22Rv1 (cell line): ENCODE measurements at regions not wholly inside any gene's neighbourhood (a gene's known extent, or its start where the extent isn't known, plus 50 kb on each side); places are given as distances from the start of the nearest gene placed in this dataset.
"Not testable (repeated sequence)": the region's sequence is repeated elsewhere in the genome, so short reads cannot be mapped to it uniquely, and the experiment has no call there.

Experiments used
- H3K27ac ChIP-seq: fragments of 450-650 bp; 2 replicates; pipeline ENCODE4 v1.5.1; 2017

- not testable (repeated sequence) for H3K27ac ChIP-seq
These were observed 111.6 kb downstream of the PPIAL4A start for GRCh38 chr1:121001090-121001726.

GRCh38 chr1:121003230-121003629 is 113.7 kb downstream of the PPIAL4A start:
- H3K27ac ChIP-seq, result not testable (repeated sequence)

DNA sequence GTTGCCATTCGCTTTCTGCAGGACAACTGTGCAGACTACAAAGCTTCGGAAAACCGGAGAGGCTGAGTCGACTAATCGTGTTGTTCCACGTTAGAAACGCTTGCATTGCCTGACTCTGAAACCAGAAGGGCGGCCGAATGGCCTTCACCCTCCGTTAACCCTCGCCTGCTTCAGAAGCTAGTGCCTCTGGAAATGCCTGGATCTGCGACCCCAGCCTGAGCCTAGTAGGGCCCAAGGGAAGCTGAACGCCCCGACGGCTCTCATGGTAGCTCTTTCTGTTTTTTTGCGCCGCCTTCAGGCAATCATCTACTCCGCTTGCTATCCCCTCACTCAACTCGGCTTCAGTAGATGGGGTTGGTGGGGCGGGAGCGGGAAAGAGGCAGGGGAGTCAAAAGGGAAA is 117.3 kb downstream of the PPIAL4A start:
- H3K27ac ChIP-seq, result not testable (repeated sequence)

DNA sequence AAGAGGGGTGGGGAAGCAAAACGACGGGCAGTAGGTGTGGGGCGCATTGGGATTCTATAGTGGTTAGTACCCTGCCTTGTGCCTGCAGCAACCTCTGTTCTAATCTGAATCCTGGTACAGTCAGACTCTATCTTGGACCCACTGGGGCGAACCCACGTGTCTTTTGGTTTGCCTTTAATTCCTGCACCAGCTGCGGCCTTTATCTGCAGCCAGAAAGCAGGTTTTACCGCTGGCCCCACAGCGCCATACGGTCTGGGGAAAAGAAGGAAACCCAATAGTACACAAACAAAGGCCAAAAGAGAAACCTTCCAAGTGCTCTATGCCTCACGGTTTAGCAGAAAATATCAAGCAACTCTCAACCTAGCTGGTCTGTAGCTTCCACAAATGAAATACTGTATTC is 118.2 kb downstream of the PPIAL4A start:
- not testable (repeated sequence) for H3K27ac ChIP-seq

DNA sequence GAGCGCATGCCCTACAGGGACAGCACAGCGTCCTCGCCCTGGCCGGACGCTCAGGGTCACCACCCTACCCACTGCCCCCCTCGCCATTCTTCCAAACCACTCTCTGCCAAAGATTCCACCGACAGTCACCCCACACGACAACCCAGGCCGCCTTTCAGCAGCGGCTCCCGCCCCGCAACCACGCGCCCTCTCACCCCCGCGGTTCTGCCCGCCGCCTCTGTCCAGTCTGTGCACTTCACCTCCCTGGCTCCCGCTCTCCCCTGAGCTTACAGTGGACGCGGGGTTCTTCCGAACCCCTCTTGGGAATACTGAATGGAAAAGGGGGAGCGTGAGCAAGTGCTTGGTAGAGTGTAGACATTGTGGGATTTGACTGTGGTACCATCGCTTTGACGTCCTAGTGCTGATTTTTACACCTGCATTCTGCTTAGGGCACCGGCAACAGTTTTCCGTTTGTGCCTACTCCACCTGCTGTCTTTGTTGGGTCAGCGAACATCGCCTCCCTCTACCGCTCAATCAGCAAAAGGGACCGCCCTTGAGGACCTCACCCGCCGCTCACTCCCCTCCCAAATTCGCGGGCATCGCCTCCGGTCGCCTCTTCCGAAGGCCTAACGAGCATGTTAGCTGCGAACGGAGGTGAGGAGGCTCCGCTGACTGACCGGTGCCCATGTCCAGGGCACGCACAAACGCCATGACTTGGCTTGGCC is 119.1 kb downstream of the PPIAL4A start:
- H3K27ac ChIP-seq, result not testable (repeated sequence)

GRCh38 chr1:121009216-121010057 is 119.9 kb downstream of the PPIAL4A start:
- not testable (repeated sequence) for H3K27ac ChIP-seq

DNA sequence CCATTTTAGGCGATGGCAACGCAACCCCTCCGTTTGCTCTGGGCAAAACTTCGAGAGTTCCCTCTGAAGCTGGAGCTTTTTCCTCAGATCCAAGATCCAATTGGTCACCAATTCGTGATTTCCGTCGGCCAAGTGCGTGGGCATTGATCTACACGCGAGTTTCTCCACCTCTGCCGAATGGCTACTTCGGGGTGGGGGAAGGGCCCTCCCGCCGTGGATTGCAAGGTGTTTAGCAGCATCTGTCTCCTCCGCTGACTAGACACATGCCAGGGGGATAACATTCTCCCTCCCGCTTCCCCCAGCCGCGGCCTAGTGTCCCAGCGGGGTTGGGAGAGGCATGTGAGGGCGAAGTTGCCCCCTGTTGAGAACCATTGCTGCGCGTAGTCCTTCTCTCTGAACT is 120.6 kb downstream of the PPIAL4A start:
- H3K27ac ChIP-seq, result not testable (repeated sequence)

GRCh38 chr1:121013181-121013580 is 123.6 kb downstream of the PPIAL4A start:
- H3K27ac ChIP-seq, result not testable (repeated sequence)

- H3K27ac ChIP-seq, result not testable (repeated sequence)
These were observed 126.8 kb downstream of the PPIAL4A start for GRCh38 chr1:121016182-121017028.

DNA sequence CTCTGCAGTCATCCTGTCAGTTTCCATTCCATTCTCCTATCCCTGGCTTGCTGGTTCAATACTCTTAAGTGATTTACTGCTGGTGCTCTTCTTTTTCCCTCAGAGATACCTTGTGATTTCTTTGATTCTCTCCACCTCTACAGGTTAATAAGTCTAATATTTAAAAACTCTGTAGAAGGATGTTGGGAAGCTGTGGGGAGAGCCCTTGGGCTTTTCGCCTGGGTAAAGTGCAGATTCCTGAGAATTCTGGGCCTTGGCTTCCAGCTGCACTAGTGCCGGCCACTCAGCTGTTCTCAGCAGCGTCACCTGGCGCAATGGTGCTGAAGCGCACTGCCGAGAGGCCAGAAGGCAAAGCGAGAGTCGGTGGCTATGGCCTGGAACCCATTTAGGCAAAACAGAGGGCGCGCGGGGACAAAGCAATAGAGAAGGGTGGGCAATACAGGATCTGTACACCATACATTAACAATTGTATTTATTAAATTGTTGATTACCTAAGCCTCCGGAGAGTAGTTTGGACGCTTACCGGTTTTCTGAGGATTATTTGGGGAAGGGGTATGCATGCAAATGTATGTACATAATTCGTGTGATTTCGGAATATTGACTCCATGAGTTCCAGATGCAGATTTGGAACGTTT is 130.3 kb downstream of the PPIAL4A start:
- H3K27ac ChIP-seq, result not testable (repeated sequence)

DNA sequence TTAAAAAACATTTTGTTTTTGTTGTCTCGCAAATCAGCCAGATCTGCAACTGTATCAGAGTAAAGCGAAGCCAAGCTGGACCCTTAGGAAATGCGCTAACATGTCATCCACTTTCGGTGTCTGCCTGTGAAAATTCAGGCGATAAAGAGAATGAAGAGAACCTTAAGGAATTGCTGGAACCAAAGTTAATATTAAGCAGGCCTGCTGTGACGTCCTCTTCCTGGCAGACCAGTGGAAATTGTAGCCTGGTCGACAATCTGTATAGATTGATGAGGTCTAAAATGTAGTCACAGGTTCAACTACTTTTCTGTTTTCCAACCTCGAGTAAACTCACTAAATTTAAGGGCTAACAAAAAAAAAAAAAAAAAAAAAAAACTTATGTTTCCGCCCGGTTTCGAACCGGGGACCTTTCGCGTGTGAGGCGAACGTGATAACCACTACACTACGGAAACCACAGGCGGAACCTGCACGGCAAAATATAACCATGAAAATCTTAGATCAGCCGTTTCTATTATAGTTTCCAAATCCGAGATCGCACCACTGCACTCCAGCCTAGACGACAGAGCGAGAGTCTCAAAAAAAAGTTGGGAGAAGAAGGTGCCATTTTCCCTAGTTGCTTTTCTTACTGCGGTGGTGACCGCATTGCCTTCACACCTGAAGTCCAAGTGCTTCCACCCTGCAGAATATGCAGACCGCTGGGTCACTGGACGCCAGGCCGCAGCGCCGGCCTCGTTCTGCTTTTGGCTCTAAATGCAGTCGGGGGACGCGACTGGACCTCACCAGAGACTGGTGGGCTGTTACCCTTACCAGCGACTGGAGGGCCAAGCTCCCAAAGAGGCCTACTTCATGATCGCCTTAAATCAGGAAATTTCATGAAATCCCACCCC is 131.0 kb downstream of the PPIAL4A start:
- not testable (repeated sequence) for H3K27ac ChIP-seq

GRCh38 chr1:121021716-121022115 is 132.1 kb downstream of the PPIAL4A start:
- not testable (repeated sequence) for H3K27ac ChIP-seq

DNA sequence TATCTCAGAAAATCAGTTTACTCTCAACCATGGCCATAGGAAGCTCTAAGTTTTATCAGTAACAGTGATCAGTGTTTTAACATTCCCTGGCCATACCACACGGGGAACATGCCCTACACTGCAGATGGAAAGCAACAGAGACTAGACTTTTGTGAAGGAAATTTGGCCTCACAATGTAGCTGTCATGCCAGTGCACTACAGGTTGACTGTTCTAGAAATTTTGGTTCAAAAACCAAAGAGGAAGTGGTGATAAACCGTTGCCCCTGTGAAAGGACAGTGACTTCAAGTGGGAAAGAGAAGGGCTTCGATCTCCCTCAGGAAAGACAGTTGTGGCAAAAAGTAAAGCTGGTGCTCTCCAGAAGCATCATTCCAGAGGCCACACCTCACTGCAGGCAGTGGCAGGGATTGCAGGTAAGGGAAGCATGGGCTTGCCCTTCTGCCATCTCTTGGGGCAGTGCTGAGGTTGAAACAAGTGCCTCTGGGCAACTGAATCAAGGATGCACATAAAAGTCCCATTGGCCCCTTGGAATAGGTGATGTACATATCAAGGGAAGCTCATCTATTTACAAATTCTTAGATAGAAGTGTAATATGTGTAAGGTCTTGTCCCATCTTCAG is 143.4 kb downstream of the PPIAL4A start:
- H3K27ac ChIP-seq, result not testable (repeated sequence)

DNA sequence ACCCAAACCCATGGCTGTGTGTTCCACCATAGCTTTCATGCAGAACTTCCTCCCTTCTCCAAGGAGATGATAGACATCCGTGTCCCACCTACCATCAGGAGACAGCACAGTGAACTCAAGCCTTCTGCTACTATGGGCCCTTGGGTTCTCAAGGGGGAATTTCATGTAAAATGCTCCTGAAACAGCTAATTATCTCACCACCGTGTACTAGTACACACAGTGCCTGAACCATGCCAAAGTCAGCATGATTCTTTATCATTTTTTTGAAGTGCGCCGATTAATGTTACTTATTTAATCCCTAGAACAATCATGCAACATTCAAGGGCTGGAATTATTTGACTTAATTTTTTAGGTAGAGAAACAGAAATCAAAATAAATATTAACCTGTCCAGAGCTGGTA is 147.2 kb downstream of the PPIAL4A start:
- H3K27ac ChIP-seq, result not testable (repeated sequence)

DNA sequence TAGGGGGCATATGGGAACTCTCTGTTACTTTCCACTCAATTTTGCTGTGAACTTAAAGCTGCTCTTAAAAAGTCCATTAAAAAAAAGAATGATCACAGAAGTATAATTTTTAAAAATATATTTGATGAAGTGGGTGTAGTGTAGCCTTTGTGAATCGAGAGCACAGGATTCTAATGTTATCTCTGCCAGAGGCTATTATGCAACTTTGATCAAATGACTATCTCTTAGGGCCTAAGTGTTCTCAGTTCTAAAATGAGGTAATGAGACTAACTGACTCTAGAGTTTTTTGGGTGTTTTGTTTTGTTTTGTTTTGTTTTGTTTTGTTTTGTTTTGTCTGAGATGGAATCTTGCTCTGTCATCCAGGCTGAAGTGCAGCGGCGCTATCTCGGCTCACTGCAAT is 143.2 kb downstream of the FAM72B start:
- not testable (repeated sequence) for H3K27ac ChIP-seq

DNA sequence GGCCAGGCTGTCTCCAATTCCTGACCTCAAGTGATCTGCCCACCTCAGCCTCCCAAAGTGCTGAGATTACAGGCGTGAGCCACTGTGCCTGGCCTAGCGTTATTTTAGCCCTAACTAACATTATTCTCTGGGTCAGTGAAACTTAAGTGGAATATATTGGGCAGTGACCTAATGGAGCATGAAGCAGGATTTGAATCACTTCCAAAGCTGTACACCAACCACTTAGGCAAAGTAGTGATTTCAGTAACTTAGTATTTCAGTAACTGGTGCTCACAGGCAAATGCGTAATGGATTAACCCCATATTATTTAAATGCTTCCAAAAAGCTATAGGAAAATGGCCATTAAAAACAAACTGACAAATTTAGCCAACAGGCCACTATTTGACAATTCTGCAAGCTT is 142.6 kb downstream of the FAM72B start:
- H3K27ac ChIP-seq, result not testable (repeated sequence)

- H3K27ac ChIP-seq, result not testable (repeated sequence)
These were observed 141.3 kb downstream of the FAM72B start for GRCh38 chr1:121042882-121043281.

DNA sequence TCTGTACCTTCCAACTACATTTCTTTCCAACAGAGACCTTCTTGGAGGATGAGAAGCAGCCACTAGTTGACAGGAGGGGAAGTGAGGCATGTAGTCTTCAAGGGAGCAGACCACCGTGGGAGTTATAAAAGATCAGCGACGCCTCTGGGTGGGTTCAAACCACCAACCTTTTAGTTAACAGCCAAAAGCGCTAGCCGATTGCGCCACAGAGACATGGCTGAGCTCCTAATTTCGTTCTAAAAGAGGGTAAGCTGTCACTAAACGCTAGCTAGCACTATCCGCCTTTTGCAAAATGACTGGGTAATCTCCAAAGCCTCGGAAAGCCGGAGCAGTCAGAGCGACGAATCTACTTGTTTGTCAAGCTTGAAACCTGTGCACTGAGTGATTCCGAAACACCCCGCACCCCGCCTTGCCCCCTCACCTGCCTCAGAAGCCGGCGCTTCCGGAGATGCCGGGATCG is 135.8 kb downstream of the FAM72B start:
- not testable (repeated sequence) for H3K27ac ChIP-seq

DNA sequence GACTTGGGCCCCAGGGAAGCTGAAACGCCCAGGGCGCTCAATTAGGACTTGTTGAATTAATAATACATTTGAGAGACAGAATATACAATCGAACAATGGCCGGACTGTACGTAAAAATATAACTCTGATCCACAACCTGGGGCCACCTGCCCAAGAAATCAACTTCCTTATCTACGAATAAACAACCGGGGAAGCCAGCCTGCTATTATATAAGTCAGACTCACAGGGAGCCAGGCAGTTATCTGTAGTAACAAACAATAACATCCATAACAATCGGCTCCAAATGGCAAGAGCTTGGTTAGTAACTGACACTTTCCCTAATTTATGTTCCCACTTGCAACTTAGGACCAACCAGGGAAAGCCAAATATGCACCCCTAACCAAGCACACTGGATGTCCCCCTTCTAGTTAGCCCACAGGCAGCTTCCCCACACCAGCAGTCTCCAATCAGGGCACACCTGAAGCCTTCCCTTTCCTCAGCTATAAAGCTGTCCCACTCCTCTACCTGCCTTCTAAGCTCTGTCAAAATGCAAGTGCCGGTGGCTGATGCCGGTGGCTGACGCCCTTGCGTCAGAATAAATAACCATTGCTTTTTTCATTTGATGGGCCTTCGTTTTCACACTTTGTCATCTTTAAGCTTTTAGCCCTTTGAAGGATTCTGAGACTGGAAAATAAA is 135.2 kb downstream of the FAM72B start:
- H3K27ac ChIP-seq, result not testable (repeated sequence)
